Gastroesophageal sphincter (tissue), 3 donors: ENCODE measurements at regions not wholly inside any gene's neighbourhood (a gene's known extent, or its start where the extent isn't known, plus 50 kb on each side); places are given as distances from the start of the nearest gene placed in this dataset.

Experiments
- CTCF ChIP-seq, 4 experiments: fragments of 200-600 bp in 2 of 4; fragments of 450-650 bp in 2 of 4; sonication (generic) in 1 of 4; IDR thresholded peaks; one replicate each; pipeline ENCODE4 v1.5.1; 2017 to 2019; ENCODE audit warnings: antibody characterized with exemption in 4 of 4, mild to moderate bottlenecking in 2 of 4, moderate library complexity in 2 of 4
- EP300 ChIP-seq: sonication (generic); formaldehyde crosslinking; IDR thresholded peaks from one replicate; pipeline ENCODE4 v1.6.1; 2017; ENCODE audit warnings: antibody characterized with exemption, mild to moderate bottlenecking
- POLR2A ChIP-seq, 2 donors: fragments of 450-650 bp; IDR thresholded peaks; one replicate each; pipeline ENCODE4 v1.6.1; 2017; ENCODE audit warnings: antibody characterized with exemption in 2 of 2, mild to moderate bottlenecking in 2 of 2, moderate library complexity in 1 of 2

GRCh38 chr12:114944736-114945135 lies 260.8 kb upstream of the TBX3 start:
- no peak for TF ChIP-seq POLR2A (IDR thresholded peaks at IDR 0.05)
- TF ChIP-seq CTCF (IDR thresholded peaks at IDR 0.05): no peak
- TF ChIP-seq EP300: no peak
